ENCODE measurements at regions not wholly inside any gene's neighbourhood (a gene's known extent, or its start where the extent isn't known, plus 50 kb on each side); places are given as distances from the start of the nearest gene placed in this dataset.
"Not testable (repeated sequence)": the region's sequence is repeated elsewhere in the genome, so short reads cannot be mapped to it uniquely, and the experiment has no call there.

DNA sequence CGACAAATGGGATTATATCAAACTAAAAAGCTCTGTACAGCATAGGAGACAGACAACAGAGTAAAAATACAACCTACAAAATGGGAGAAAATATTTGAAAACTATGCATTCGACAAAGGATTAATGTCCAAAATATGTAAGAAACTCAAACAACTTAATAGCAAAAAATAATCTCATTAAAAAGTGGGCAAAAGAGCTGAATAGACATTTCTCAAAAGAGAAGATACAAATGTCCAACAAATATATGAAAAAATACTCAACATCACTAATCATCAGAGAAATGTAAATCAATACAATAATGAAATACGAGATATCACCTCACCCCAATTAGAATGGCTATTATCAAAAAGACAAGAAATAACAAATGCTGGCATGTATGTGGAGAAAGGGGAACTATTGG is 272.9 kb downstream of the KLHL13 start:
- Mint-ChIP-seq H3K27ac (no peak overlapping the region), H3K9me3 (peaks cover 0 to 8% (median 7%) of the 10 kb centered on the region in 3 donors), H3K27me3 (no peaks in the 10 kb centered on the region), H3K36me3 (no peaks in the 10 kb centered on the region), H3K4me1 (no peaks in the 10 kb centered on the region), H3K4me3 (no peak overlapping the region)

DNA sequence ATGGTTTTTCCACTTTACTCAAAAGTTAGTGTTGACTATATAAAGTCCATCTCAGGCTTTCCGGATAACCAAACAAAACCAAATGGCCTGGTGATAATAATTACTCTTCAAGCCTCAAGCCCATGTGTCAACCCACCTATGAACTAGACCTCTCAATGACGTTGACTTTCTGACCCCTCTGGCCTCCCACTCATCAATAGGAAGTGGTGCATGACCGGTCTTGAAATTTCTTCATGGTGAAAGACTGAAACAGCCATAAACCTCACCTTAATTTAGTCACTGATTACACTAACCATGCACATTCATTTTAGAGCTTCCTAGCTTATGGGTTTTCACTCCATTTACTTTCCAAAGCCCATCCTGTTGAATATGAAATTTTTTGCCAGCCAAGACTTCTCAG is 276.0 kb downstream of the KLHL13 start:
- no peaks in the 10 kb centered on the region for H3K27me3 Mint-ChIP-seq
- no peak overlapping the region for H3K27ac Mint-ChIP-seq
- no peaks in the 10 kb centered on the region for H3K36me3 Mint-ChIP-seq
- no peak overlapping the region for H3K4me3 Mint-ChIP-seq
- no peaks in the 10 kb centered on the region for H3K4me1 Mint-ChIP-seq
- peaks cover 0 to 12% (median 5%) of the 10 kb centered on the region in 3 donors for H3K9me3 Mint-ChIP-seq

DNA sequence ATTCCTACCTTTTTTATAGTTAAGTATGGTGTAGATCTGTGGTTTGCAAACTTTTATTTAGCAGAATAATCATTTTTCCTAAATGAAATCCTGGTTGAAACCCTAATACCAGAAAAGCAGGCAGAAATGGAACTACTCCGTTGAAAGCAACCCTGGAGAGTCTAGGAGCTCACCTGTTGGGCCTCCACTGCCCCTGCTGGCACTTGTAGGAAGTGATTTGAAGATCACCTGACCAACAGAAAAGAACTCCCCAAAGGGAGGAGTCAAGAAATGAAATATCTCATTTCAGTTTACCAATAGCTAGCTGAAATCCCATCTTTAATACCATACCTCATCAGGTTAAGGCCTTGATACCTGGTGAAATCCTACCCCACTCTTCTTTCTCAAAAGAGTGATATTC is 277.1 kb downstream of the KLHL13 start:
- Mint-ChIP-seq H3K4me3 (no peak overlapping the region), H3K27ac (no peak overlapping the region), H3K4me1 (no peaks in the 10 kb centered on the region), H3K27me3 (no peaks in the 10 kb centered on the region), H3K9me3 (peaks cover 0 to 12% (median 4%) of the 10 kb centered on the region in 3 donors), H3K36me3 (no peaks in the 10 kb centered on the region)

DNA sequence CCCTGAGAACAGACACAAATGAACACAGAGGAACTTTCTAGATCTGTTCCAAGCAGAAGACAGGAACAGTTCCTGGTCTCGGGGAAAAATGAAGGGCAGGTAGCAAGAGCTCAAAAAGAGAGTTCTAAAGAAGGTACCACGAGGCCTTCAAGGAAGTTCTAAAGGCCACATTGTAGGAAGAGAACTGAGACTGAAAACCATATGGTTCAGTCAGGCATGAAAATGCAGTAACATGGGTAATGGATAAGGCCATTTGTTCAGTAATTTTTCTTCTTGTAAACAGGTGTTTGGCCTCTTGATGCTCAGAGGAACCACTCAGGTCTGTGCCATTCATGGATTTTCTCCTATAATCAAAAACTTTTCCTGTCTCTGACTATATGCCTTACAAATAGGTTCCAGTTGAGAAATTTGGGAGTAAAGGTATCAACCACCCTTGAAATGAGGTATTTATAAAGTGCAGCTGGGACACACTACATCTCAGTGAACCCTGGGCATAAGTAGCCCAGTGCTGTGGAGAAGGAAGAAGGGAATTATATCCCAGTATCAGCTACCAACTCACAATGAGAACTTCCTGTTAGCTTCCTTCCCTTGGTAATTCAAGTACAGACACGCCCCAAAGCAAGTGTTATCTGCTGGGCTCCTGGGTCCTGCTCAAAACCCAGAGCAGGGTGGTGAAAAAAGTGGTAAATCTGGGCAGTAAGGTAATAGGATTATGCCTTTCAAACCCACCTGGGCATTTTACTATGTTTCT is 277.9 kb downstream of the KLHL13 start:
- Mint-ChIP-seq H3K4me3 (no peak overlapping the region), H3K36me3 (no peaks in the 10 kb centered on the region), H3K9me3 (peaks cover 2 to 12% (median 4%) of the 10 kb centered on the region in 3 donors), H3K4me1 (no peaks in the 10 kb centered on the region), H3K27ac (no peak overlapping the region), H3K27me3 (no peaks in the 10 kb centered on the region)

DNA sequence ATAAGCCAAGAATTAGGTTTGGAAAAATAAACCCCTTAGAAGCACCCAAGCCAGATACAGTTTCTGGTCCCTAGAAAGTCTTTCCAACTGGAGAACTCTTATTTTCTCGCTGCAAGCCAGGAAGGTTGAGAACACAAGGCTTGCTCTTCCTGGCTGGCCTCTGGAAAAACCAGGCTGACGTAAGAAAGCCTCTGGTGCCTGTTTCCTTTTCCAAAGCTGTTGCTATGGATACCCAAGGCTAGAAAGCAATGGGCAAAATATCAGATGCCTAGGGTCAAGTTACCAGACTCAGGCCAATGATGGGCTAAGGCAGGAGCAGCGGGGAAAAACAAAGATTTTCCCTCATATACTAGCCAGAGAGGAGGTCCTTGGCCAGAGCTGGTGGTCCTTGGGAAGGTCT is 281.6 kb downstream of the KLHL13 start:
- H3K27ac Mint-ChIP-seq = no peak overlapping the region
- no peaks in the 10 kb centered on the region for H3K36me3 Mint-ChIP-seq
- no peaks in the 10 kb centered on the region for H3K27me3 Mint-ChIP-seq
- H3K4me3 Mint-ChIP-seq = no peak overlapping the region
- H3K9me3 Mint-ChIP-seq = peaks cover 1 to 4% (median 2%) of the 10 kb centered on the region in 3 donors
- no peaks in the 10 kb centered on the region for H3K4me1 Mint-ChIP-seq

DNA sequence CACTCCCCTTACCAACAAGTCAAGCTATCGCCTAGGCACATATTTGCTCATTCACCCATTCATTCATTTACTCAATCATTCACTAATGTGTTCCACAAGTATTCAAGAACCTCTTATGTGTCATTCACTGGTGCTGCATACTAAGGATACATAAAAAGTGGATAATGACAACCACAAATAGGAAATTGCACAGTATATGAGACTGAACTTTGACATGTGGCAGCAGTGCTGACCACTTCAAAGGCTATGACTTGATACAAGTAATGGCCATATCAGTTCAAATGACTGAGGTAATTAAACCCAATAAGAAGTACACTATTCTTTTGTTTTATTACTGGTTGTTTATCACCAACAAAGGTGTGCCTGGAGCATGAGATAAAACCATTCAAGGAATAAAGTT is 282.5 kb downstream of the KLHL13 start:
- H3K36me3 Mint-ChIP-seq = no peaks in the 10 kb centered on the region
- no peak overlapping the region for H3K27ac Mint-ChIP-seq
- peaks cover 1 to 4% (median 2%) of the 10 kb centered on the region in 3 donors for H3K9me3 Mint-ChIP-seq
- no peak overlapping the region for H3K4me3 Mint-ChIP-seq
- no peaks in the 10 kb centered on the region for H3K4me1 Mint-ChIP-seq
- no peaks in the 10 kb centered on the region for H3K27me3 Mint-ChIP-seq

DNA sequence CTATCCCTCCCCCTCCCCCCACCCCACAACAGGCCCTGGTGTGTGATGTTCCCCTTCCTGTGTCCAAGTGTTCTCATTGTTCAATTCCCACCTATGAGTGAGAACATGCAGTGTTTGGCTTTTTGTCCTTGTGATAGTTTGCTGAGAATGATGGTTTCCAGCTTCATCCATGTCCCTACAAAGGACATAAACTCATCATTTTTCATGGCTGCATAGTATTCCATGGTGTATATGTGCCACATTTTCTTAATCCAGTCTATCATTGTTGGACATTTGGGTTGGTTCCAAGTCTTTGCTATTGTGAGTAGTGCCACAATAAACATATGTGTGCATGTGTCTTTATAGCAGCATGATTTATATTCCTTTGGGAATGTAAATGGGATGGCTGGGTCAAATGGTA is 295.1 kb downstream of the KLHL13 start:
- not testable (repeated sequence) for H3K36me3 Mint-ChIP-seq, H3K4me3 Mint-ChIP-seq, H3K4me1 Mint-ChIP-seq, H3K27ac Mint-ChIP-seq, H3K27me3 Mint-ChIP-seq
- peaks cover 5 to 30% (median 6%) of the 10 kb centered on the region in 3 donors for H3K9me3 Mint-ChIP-seq

DNA sequence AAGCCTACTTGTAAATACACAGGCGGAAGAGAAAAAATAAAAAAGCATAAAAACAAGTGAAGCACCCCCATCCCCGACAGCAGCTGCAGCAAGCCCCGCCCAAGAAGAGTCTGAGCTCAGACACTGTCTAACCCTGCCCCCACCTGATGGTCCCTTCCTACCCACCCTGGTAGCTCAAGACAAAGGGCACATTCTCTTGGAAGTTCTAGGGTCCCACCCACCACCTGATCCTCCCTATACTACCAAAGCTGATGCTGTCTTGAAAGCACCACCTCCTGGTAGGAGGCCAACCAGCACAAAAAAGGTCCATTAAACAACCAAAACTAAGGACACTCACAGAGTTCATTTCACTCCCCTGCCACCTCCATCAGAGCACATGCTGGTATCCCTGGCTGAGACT is 308.2 kb downstream of the KLHL13 start:
- Mint-ChIP-seq H3K27me3 (no peaks in the 10 kb centered on the region), H3K36me3 (no peaks in the 10 kb centered on the region), H3K27ac (no peak overlapping the region)

DNA sequence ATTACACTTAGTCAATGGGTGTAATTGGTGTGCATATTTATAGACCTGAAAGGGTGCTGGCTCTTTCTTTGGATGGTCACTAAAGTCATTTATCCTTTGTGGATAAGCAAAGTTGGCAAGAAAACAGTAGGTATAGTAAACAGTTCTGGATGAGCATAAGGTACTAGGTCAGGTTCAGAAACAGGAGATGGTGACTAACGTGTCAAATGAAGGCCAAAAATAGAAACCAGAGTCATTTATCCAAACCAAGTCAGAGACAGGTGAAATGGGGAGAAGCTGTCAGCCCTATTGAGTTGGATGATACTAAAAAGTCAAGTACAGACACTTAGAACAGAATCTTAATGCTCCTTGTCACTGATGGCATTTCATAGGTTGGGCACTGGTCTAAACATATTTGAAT is 313.1 kb downstream of the KLHL13 start:
- no peaks in the 10 kb centered on the region for H3K36me3 Mint-ChIP-seq
- no peaks in the 10 kb centered on the region for H3K4me1 Mint-ChIP-seq
- H3K9me3 Mint-ChIP-seq = peaks cover 0 to 6% (median 2%) of the 10 kb centered on the region in 3 donors
- H3K4me3 Mint-ChIP-seq = no peak overlapping the region
- no peaks in the 10 kb centered on the region for H3K27me3 Mint-ChIP-seq
- no peak overlapping the region for H3K27ac Mint-ChIP-seq

More for the DNA sequence above, 308.2 kb downstream of the KLHL13 start:
- Mint-ChIP-seq H3K4me1 (no peaks in the 10 kb centered on the region), H3K4me3 (no peak overlapping the region), H3K9me3 (peaks cover 4 to 10% (median 5%) of the 10 kb centered on the region in 3 donors)

DNA sequence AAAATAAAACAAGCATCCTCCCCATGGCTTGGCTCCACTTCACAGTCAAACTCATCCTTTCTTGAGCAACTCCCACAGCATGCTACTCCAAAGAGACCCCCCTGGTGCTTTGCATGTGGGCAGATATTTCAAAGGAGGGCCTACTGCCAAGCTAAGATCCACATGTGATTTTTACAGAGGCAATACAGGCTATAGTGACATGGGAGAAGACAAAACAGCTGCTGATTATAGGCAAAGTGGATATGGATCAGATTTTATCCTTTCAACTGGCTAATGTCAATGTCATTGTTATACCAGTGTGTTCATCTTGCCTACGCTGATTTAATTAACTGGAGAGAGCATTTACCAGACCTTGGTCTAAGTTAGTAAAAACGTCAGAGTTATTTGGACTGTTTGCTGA is 328.3 kb downstream of the KLHL13 start:
- H3K36me3 Mint-ChIP-seq = peaks cover 2% of the 10 kb centered on the region
- H3K27ac Mint-ChIP-seq = no peak overlapping the region
- peaks cover 0 to 3% (median 1%) of the 10 kb centered on the region in 3 donors for H3K9me3 Mint-ChIP-seq
- peaks cover 1% of the 10 kb centered on the region for H3K27me3 Mint-ChIP-seq
- no peaks in the 10 kb centered on the region for H3K4me1 Mint-ChIP-seq
- no peak overlapping the region for H3K4me3 Mint-ChIP-seq

DNA sequence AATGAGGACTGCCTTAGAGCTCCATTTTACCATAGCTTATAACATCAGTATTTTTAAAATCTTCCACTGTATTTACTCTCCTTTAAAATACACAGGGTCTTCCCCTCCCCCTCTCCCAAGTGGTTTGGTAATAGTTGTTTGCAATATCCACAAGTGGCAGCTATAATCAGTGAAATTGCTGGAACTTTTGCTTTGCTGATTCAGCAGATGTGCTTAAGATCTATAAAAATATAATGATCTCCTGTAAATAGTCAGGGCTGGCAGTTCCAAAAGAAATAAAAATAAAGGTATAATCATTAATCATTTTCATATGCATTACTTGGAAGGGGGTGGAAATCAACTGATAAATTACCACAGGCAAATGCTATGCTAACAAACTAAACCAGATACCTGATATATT is 345.2 kb downstream of the KLHL13 start:
- Mint-ChIP-seq H3K36me3 (no peaks in the 10 kb centered on the region), H3K4me3 (no peak overlapping the region), H3K27ac (no peak overlapping the region), H3K9me3 (peaks cover 2 to 10% (median 2%) of the 10 kb centered on the region in 3 donors), H3K4me1 (no peaks in the 10 kb centered on the region), H3K27me3 (no peaks in the 10 kb centered on the region)

DNA sequence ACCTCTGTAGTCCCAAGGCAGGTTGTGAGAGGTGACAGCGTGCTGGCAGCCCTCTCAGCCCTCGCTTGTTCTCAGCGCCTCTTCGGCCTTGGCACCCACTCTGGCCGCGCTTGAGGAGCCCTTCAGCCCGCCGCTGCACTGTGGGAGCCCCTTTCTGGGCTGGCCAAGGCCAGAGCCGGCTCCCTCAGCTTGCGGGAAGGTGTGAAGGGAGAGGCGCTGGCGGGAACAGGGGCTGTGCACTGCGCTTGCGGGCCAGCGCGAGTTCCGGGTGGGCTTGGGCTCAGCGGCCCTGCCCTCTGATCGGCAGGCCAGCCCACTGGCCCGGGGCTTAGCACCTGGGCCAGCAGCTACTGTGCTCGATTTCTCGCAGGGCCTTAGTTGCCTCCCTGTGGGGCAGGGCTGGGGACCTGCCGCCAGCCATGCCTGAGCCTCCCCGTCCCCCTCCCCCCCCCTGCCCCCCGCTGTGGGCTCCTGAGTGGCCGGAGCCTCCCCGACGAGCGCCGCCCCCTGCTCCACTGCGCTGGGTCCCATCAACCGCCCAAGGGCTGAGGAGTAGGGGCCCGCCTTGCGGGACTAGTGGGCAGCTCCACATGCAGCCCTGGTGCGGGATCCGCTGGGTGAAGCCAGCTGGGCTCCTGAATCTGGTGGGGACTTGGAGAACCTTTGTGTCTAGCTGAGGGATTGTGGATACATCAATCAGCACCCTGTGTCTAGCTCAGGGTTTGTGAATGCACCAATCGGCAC is 347.6 kb downstream of the KLHL13 start:
- no peak overlapping the region for H3K27ac Mint-ChIP-seq
- H3K4me1 Mint-ChIP-seq = no peaks in the 10 kb centered on the region
- H3K9me3 Mint-ChIP-seq = peaks cover 2 to 6% (median 2%) of the 10 kb centered on the region in 3 donors
- H3K27me3 Mint-ChIP-seq = no peaks in the 10 kb centered on the region
- H3K36me3 Mint-ChIP-seq = no peaks in the 10 kb centered on the region
- no peak overlapping the region for H3K4me3 Mint-ChIP-seq

DNA sequence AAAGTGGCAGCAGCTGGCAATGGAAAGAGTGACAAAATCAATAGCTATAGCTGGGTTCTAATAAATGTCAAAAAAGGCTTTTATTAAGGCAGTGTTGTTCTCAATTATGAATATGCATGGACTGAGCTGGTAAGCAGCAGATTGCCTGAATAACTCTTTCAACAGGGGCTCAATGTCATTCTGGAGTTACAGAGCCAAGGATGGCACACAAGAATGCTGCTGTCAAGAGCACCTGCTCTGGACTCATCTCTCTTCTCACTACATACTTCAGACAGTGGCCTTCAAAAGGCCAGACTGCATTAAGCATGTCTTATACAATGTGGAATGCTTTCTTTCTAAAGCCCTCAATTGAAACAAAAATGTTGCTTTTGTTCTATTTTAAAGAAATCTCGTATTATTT is 351.4 kb downstream of the KLHL13 start:
- H3K4me1 Mint-ChIP-seq = no peaks in the 10 kb centered on the region
- H3K4me3 Mint-ChIP-seq = no peak overlapping the region
- H3K36me3 Mint-ChIP-seq = no peaks in the 10 kb centered on the region
- peaks cover 0 to 2% (median 2%) of the 10 kb centered on the region in 3 donors for H3K9me3 Mint-ChIP-seq
- no peak overlapping the region for H3K27ac Mint-ChIP-seq
- no peaks in the 10 kb centered on the region for H3K27me3 Mint-ChIP-seq

DNA sequence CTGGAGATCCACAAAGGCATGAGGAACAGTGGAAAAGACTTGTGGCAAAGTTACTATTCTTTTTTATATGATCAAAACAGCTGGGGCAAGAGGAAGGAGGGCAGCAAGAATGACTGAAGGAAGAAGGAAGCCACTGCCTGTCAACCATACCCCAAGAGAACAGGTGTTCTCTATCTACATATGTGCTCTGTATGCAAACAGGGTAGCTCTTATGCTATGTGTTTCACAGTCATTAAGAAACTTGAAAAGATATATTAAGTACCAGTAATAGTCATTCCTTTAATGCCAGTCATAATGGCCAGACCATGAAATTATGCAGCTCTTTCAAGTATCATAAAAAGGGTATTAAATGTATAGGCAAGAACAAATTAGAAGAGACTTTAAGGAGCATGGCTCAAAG is 363.9 kb downstream of the KLHL13 start:
- H3K9me3 Mint-ChIP-seq = peaks cover 0 to 12% (median 5%) of the 10 kb centered on the region in 3 donors
- H3K36me3 Mint-ChIP-seq = no peaks in the 10 kb centered on the region
- H3K4me1 Mint-ChIP-seq = no peaks in the 10 kb centered on the region
- no peak overlapping the region for H3K27ac Mint-ChIP-seq
- no peak overlapping the region for H3K4me3 Mint-ChIP-seq
- H3K27me3 Mint-ChIP-seq = no peaks in the 10 kb centered on the region

DNA sequence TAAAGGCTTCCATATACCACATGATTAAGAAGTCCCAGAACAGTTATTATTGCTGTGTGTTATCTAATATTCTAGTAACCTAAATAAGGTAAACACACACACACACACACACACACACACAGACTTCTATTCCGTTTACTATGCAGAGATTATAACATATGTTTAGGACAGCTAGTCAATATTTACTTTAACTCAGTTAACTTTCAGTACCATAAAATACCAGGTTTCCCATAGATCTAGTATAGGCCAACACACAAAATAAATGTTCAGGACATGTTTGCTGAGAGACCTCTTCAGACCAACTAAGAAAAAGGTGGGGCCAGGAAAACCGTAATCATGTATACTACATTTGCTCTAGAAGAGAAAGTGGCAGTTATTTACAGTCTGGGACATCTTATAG is 365.5 kb downstream of the KLHL13 start:
- Mint-ChIP-seq H3K27ac (no peak overlapping the region), H3K9me3 (peaks cover 2 to 9% (median 5%) of the 10 kb centered on the region in 3 donors)

DNA sequence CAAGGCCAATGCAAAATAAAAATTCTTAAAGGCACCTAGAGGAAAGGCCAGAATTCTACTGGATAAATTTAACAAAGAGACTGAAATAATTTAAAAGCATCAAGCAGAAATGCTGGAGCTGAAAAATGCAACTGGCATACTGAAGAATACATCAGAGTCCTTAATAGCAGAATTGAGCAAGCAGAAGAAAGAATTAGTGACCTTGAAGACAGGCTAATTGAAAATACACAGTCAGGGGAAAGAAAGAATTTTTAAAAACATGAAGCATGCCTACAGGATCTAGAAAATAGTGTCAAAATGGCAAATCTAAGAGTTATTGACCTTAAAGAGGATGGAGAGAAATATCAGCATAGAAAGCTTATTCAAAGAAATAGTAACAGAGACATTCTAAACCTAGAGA is 371.7 kb downstream of the KLHL13 start:
- Mint-ChIP-seq H3K36me3 (no peaks in the 10 kb centered on the region), H3K27ac (no peak overlapping the region), H3K9me3 (peaks cover 2 to 15% (median 7%) of the 10 kb centered on the region in 3 donors), H3K27me3 (no peaks in the 10 kb centered on the region), H3K4me3 (no peak overlapping the region), H3K4me1 (no peaks in the 10 kb centered on the region)

More for the DNA sequence above, 365.5 kb downstream of the KLHL13 start:
- Mint-ChIP-seq H3K27me3 (no peaks in the 10 kb centered on the region), H3K4me3 (no peak overlapping the region), H3K36me3 (no peaks in the 10 kb centered on the region), H3K4me1 (no peaks in the 10 kb centered on the region)
